Activated CD4-positive, alpha-beta T cell treated with anti-CD3 and anti-CD28 coated beads for 4 hours (primary cell): ENCODE measurements at regions not wholly inside any gene's neighbourhood (a gene's known extent, or its start where the extent isn't known, plus 50 kb on each side); places are given as distances from the start of the nearest gene placed in this dataset.

Experiments
- DNase-seq, 2 donors: peaks; one replicate each; pipeline ENCODE4 v3.0.0-alpha.2; 2020

DNA sequence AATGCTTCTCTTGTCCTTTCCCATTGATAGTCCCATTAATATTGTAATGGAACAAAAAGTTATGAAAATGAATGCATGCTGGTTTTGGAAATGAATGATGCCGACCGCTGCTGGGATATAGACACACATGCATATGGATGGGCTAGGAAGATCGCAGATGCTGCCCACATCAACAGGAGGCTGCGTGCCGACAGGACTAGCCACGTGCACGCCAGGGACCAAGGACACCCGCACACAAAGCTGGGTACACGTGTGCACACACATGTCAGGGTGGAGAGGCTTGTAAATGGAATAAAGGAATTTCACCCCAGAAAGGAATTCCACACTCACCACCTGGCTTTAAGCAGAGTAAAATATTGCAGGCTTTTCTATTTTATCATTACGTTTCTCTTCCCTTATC, 153.8 kb upstream of the VASH1 start:
- DNase-seq: no peak

DNA sequence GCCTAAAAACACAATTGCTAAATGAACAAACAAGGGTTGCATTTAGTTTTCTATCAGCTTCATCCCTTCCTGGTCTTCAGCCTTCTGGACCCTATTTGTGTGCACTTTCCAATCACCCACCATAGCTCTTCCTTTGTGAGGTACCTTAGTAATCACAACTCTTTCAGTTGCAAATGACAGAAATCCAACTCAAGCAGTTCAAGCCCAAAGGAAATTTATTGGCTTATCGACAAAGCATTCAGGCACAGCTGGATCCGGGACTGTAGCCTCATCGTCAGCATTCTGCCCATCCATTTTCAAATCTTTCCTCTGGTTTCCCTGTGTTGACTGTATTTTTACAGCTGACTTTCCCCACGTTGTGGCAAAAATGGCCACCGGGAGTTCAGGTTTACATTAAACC, 148.6 kb upstream of the VASH1 start:
- DNase-seq: no peak

DNA sequence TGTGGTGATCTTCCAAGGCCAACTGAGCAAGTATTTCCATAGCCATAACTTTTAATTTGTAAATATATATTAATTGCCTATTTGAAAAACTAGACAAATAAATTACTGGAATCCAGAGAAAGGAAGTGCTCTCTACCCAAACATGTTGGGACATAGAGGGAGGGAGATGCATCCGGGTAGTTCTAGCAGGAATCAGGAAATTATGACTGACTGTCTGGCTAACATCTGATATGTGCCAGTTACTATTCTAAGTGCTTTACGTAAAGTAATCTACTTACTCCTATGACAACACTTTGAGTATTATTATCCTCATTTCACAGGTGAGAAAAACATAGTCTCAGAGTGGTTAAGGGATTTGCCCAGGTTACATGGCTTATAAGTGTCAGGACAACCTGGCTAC, 147.7 kb upstream of the VASH1 start:
- no peak for DNase-seq

DNA sequence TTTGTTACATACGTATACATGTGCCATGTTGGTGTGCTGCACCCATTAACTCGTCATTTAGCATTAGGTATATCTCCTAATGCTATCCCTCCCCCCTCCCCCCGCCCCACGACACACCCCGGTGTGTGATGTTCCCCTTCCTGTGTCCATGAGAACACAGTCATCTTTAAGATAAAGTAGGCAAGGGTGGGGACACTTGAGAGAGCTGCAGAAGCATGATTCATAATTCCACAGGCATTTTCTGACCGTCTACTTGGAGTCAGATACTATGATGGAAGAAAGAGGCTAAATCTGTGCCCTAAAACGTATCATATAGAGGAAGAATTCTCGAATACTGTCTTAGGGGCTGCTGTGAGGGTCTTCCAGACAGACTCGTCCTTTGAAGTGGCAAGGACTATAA, 145.9 kb upstream of the VASH1 start:
- DNase-seq: no peak

DNA sequence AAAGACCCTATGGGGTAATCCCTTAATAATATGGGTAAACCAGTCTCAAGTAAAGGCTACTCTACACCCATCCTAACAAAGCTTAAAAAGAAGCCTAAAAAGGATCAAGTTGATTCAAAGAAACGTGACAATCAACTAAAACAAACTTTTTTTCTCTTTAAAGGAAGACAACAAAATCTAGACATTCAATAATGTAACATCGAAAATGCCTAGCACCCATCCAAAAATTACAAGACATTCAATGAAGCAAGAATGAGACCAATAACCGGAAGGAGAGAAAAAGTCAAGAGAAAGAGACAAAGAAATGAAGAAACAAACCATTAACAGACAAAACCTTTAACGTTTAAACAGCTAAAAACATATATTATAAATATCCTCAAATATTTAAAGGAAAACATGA, 143.8 kb upstream of the VASH1 start:
- DNase-seq: no peak

DNA sequence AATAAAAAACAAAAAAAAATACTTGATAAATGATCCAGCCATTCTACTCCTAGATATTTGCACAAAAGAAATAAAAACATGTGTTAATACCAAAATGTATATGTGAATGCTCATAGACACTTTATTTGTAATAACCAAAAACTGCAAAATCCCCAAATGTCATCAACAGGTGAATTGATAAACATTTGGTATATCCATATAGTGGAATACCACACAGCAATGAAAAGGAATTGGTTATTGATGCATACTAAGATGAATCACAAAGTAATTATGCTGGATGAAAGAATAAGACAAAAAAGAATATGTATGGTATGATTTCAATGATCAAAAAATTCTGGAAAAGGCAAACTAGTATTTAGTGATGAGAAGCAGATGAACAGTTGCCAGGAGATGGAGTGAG, 124.7 kb upstream of the VASH1 start:
- DNase-seq: no peak

DNA sequence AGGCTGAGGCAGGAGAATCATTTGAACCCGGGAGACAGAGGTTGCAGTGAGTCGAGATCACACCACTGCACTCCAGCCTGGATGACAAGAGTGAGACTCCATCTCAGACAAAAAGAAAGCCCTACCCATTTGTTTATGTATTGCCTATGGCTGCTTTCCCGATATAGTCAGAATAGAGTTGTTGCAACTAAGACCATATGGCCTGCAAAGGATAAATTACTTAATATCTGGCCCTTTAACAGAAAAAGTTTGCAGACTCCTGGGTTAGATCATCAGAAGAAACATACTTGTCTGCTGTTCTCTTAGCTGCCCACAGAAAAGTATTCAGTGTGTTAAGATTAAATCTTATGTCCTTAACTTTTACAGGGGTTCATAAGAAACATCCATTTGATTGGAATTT, 122.4 kb upstream of the VASH1 start:
- no peak for DNase-seq

DNA sequence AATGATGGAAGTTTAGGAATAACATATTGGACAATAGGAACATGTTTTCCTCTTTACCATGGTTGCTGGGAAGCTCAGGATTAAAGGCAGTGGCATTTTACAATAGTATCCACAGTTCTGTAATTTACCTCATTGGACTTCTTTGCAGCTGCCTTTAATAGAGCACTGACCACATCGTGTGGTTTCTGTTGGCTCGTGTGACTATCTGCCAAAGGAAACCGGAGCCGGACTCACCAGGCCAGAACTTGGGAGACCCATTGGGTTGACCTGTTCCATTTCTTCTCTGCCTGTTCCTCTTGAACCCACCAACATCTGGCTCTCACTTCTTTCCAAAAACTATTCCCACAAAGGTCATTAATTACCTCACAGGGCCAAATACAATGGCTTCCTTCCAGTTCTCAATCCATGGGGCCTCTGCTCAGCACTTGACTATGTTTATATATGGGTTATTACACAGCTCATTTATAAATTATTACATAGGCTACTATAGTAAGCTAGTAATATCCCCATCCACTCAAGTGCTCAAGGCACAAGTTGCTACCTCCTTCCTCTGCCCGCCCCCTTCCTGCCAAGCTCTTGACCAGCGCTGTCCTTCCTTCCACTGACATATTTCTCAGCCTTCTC, 121.5 kb upstream of the VASH1 start:
- DNase-seq: no peak

DNA sequence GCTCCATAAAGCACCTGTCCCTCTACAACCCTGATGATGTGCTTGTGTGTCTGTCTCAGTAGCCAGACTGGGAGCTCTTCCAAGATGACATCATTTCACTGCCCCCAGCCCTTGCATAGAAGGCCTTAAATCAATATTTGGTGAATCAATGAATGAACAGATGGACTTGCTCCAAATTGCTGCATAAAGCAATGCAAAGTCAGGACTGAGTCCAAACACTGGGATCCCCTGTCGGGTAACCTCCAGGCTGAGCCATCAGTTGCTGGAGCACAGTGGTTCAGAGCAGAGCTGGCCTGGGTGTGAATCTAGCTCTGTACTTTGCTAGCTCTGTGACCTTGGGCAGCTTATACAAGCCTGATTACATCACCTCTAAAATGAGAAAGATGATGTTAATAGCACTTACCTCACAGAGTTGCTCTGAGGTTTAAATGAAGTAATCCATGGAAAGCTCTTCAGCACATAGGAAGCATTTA, 120.3 kb upstream of the VASH1 start:
- DNase-seq: no peak

DNA sequence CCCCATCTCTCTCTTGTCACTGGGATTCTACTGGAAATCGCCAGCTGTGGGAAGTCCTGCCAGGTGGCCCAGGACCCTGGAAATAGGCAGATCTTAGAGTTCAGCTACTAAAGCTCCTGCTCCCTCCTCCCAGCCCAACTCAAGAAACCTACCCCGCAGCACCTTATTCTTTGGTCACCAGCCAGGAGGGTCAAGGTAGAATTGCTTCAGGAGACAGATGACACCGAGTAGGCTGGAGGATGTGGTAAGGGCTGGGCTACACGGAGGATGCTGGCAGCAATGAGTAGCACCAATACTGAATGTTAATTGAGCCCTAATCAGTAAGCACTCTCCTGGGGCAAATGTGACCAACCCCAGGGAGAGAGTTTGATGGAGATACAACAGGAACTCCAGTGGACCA, 119.7 kb upstream of the VASH1 start:
- no peak for DNase-seq

DNA sequence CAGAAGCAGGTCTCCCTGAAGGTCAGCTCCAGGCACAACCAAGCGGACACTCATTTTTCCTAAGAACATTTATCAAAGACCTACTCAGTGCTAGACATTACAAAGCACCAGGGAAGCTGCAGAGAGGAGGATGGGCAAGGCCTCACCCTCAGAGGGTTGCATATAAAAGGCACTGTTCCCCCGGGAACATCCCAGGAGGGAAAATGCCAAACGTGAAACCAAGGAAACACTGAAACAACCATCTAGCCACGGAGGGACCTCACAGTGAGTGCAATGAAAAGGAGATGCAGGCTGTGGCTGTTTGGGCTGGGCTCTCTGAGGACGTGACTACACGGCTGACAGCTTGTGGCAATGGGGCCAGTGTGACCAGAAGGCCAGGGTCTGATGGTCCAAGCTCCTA, 117.4 kb upstream of the VASH1 start:
- no peak for DNase-seq

DNA sequence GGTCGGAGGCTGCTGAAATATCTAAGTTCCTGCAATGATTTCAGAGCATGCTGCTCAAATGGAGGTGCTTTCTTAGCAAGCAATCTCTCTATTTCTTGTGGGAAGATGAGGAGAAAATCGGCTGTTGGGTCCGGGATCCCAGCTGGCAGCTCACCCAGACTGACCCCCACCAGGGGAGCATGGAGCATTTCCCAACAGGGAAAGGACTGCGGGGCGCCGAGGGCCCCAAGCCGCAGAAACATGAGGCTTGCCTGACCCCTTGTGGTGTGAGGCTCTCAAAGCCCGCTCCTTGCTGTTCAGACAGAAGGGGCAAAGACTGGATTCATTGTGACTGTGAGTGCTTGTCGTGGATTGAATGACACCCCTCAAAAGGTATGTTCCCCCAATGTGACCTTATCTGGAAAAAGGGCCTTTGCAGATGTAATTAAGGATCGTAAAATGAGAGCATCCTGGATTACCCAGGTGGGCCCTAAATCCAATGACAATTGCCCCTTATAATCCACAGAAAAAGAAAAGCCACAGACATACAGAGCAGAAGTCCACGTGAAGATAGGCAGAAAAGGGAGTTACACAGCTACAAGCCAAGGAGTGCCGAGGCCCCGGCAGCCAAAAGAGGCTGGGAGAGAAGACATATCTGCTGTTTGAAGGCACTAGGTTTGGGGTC, 116.3 kb upstream of the VASH1 start:
- DNase-seq: no peak

DNA sequence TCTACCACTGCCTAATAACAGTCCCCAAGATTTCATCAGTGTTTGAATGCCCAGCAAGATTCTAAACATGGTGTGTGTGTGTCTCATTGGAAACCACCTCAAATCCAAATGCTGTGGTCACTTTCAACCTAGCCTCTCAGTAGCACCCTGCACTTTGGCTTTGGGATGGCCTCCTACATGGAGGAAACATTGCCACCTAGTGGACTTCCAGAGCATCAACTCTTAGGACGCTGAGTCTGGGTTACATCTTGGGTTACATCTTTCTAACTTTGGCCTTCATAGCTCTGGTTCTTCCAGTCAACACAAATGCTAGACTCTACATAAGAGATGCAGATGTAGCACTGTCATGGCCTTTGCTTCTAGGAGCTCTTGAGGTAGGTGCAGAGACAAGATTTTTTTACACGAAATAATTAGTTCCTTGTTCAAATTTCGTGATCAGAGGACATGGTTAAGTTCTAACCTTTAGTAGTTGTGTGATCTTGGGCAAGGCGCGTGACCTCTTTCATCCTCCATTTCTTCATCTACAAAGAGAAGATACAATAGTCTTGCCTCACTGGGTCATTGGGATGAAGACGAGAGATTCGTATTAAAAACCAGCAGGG, 113.5 kb upstream of the VASH1 start:
- peak in 1 of 2 donors; percentile 3 for DNase-seq

DNA sequence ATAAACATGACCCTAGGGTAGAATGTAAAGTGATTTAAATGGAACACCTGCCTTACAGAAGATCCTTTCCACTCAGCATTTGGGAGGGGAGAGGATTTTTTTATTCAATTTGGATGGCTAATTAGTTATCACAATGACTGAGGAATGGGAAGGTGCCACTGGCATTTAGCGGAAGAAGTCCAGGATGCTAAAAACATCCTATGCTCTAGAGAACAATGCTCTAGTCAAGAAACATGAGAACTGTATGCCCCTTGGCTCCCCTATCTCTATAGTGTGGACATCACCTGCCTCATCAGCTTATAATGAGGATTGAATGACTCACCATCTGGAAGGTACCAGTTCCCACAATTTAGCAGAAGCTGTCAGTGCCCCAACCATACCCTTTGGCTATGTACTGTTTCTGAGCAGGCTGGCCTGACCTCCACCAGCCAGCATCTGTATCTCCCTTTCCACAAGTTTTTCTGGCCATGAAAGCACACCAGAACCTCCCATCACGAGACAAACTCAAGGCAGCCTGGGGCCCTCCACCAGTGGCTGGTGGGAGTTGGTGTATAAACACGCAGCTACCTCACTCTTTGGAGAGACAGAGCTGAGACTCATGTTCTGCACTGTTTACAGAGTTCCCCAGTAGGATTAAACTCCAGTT, 109.7 kb upstream of the VASH1 start:
- DNase-seq: no peak

DNA sequence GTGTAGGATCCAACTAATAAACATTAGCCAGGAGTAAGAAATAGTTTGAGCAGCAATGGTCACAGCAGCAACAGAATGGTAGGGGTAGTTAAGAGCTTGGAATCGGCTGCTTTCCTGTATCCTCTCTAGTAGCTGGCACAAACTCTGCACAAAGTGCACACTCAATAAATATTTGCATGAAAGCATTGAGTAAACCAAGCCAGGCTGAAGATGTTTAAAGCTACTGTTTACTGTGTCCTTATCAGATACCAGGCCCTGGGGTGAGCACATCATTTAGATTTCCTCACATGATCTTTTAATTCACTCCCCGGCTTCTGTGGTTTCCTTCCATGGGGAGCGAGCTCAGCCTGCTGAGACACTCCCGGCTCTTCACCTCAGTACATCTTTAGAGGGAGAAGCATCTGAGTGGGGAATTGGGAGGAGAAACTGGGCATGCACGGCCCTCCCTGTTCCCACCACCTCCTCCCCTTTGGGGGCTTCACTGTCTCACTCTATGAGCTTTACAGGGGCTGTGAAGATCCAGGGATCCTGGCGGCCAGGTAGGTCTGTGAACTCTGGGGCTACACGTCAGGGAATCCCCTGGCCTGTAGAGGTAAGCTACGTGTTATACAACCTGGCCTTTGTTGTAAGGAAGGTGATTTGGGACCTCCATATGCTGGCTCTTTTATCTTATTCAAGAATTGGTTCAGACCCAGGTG, 107.2 kb upstream of the VASH1 start:
- no peak for DNase-seq

DNA sequence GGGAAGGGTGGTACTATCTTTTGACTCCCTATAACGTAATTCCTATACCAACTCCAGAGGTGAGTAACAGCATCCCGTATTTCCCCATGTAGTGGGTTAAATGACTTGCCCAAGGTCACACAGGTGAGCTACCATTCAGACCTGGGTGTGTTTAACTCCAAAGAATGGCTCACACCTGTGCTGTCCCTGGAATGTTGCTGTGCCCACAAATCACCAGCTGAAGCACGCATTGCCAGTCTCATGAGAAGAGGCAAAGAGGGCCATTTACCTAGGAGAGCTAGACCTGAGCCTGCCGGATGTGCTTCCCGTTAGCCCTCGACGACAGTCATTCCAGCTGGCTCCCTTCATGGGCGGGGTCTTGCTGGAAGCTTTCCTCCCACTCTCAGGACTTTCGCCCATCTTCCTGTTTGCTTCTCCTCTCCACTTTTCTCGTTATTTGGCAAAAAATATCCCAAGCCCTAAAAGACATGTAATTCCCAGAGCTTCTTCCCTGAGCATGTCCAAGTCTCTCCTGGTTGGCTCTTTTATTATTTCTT, 106.6 kb upstream of the VASH1 start:
- no peak for DNase-seq

DNA sequence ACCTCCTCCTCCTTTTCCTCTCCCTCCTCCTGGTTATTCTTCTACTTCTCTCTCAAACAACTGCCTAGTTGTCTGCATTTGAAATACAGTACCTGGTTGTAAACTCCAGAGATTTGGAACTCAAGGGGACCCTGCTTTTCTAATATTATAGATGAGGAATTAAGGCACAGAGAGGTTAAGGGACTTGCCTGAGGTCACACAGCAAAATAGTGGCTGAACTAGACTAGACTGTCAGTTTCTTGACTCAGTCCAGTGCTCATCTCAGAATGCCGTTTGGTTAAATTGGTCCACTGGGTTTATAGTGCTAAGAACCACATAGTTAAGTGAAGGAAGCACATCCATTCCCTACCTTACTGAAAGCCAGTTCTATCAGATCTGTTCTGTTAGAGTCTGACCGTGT, 105.9 kb upstream of the VASH1 start:
- DNase-seq: no peak

DNA sequence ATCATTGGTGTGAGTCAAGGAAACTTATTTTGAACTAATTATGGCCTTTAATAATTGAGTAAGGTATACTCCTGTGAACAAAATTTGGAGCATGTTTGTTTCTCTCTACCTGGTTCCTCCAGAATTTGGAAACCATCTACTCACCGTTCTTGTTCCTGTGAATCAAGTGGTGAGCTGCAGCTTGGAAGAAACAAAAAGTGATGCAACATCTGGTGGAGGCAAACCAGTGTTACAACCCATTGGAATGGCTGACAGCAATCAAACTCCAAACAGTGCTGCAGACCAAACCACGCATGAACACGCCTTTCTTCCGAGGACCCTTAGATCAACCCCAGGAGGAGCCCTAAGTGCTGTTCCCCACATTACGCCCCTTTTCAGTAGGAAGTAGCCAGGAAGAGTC, 104.7 kb upstream of the VASH1 start:
- DNase-seq: no peak

DNA sequence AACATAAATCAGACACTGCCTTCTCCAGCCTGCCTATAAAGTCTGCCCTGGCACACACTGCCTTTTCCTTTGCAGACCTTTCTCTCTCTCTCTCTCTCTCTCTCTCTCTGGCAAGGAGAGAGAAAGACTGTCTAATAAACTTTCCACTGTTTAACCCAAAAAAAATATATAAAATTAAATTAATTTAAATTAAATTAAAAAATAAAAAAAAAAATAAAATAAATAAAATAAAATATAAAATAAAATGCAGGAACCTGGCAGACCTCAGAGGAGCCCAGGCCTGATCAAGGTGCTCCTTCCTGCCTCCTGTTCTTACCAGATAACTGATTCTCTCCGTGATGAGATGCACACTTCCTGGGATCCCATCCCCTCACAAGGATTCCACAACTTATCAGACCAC, 103.9 kb upstream of the VASH1 start:
- no peak for DNase-seq

DNA sequence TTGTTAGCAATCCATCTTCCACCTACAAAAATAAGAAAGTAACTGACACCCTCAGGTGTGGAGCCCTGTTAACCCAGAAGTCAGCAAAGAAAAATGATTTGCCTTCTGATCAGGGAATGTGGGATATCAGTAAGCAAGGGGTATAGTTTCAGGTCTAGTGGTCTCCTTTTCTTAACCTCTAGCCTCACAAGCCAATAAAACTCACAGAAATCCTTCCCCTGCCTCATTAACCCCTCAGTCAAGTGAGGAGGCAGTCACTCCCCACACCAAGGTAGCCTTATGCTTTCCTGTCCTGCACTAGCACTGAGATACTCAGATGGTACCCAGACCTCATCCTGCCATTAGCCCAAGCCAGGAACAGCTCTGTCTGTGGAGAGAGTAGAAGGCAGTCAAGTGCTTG, 103.4 kb upstream of the VASH1 start:
- no peak for DNase-seq

DNA sequence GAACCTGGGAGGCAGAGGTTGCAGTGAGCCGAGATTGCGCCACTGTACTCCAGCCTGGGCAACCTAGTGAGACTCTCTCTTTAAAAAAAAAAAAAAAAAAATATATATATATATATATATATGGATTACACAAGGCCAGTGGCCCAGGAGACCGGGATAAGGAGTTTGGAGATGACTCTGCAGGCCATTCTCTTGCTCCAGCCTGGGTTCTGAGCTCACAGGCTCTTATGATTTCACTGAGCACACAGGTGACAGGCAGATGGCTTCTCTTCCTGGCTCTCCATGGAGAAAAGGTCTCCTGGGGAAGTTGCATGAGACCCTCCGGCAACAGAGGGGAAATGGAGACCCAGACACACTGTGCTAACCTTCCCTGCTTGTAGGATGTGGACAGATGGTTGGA, 98.7 kb upstream of the VASH1 start:
- DNase-seq: no peak

DNA sequence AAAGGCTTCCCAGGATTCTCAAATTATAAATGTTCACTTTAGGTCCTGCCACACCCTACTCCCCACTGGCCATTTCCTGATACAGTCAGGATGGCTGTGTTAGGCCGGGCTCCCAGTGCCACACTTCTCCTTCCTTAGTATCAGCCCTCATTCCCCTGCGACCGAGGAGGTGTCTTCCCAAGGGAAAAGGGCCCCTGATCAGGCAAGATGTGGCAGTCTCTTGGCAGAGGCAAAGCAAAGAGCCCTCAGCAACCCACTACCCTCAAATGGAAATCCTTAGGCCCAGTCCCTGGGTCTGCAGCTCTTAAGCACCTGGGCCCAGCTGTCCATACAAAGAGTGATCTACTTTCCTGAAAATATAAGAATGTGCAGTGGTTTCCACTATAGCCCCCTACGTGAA, 96.5 kb upstream of the VASH1 start:
- no peak for DNase-seq

DNA sequence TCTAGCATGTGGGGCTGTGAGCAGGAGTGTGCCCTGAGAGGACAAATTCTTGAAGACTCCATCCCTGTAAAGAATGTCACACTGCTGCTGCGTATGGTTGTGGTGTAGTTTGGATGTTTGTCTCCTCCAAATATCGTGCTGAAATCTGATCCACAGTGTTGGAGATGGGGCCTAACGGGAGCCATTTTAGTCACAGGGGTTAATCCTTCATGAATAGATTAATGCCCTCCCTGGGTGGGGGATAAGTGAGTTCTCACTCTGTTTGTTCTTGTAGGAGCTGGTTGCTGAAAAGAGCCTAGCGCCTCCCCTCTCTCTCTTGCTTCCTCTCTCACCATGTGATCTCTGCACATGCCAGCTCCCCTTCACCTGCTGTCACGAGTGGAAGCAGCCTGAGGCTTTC, 94.5 kb upstream of the VASH1 start:
- DNase-seq: no peak
